UCSD-AML1 (cell line): ENCODE measurements at regions not wholly inside any gene's neighbourhood (a gene's known extent, or its start where the extent isn't known, plus 50 kb on each side); places are given as distances from the start of the nearest gene placed in this dataset.

Experiments
- DNase-seq: peaks from one replicate; lab custom pipeline; 2025; ENCODE audit not compliant: unreplicated experiment; lab: John Stamatoyannopoulos, UW

- peak; percentile 73 for DNase-seq
These were observed 325.8 kb upstream of the ZMIZ1 start for GRCh38 chr10:78742730-78743615.

DNA sequence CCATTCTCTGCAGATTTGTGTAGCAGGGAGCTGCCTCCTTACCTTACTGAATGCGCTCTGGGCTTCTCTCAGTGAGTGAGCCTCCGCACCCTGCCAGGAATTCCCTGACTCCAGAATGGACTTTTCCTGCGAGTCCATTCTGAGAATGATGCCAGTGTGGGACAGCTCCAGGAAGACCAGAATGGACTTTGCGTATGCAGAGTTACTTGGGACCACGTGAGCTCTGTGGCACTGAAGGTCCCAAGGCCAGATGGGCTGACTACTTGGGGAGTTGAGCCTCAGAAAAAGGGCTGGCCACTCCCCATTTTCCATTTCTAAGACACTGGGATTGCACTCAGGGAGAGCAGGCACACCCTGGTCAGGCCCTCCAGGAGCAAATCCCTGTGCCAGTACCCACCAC, 324.7 kb upstream of the ZMIZ1 start:
- no peak for DNase-seq

- no peak for DNase-seq
These were observed 324.2 kb upstream of the ZMIZ1 start for GRCh38 chr10:78744491-78745090.

DNA sequence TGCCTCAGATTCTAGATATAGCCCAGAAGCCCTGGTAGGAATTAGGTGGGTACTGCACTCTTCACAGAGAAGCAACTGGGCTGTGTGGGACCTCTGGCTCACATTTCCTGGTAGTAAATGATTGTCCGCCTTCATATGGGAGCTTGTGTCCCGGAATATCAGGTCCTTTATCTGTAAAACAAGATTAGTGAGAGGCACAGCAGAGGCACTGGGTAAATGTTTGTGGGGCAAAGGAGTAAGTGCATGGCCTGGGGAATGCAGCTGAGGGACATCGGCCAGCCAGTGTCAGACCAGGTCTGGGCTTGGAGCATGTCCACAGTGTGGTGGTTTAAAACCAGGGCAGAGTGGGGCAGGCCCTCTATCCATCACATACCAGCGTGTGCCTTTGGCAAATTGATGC, 323.3 kb upstream of the ZMIZ1 start:
- DNase-seq = no peak

GRCh38 chr10:78746155-78746763, 322.5 kb upstream of the ZMIZ1 start:
- no peak for DNase-seq

DNA sequence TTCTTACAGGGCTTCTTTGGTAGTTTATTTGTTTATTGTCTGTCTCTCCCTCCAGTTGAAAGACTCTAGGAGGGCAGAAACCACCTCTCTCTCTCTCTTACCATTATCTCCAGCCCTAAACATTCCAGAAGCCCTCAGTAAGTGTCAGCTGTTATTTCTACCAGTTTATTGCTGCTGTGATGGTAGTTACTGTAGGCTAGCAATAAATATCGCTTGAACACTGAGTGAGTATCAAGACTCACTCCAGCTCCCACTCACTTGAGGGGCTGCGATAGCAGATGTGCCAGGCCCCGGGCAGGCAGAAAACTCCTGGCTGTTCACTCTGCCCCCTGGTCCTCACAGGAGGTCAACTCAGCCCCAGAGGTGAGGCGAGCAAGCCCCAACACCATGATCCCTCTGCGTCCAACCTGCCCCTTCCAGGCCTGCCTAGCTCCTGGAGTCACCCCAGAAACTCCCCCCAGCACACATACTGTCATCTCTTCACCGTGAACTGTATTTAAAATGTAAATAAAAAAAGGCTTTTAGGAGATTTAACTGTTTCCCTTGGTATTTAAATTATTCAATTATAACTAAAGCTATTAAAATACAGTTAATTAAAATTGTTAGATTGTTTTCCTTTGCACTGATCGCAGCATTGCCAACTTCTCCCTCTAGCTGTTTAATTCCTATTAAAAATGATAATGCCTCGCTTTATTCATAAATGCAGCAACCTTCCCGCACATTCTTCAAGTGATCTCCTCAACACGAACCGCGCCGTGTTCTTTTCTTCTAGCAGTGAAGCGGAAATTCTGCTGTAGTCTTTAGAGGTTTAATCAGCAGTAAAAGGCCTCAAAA, 321.1 kb upstream of the ZMIZ1 start:
- DNase-seq = no peak

GRCh38 chr10:78748235-78748533, 320.6 kb upstream of the ZMIZ1 start:
- no peak for DNase-seq

DNA sequence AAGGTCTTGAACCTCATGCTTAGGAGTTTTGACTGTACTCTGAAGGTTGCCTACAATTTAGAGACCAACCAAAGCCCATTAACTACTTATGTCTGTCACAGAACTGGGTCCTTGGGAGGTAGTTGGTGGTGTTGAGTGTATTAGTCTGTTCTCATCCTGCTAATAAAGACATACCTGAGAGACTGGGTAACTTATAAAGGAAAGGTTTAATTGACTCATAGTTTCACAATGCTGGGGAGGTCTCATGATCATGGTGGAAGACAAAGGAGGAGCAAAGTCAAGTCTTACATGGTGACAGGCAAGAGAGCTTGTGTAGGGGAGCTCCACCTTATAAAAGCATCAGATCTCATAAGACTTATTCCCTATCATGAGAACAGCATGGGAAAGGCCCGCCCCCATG, 319.6 kb upstream of the ZMIZ1 start:
- no peak for DNase-seq

DNA sequence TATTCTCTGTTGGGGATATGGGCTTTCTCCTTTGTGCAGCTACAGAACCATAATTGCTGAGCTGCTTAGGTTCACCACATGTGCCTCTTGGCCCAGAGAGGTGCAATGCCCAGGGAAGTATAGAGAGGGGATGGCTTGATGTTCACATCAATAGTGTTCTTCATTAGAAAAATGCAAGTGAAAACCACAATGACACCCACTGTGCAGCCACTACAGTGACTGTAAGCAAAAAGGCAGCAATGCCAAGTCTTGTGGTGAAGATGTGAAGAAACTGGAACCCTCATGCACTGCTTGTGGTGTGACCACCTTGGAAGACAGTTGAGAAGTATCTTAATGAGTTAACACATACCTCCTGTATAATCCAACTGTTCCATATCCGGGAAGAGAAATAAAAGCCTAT, 318.9 kb upstream of the ZMIZ1 start:
- no peak for DNase-seq

GRCh38 chr10:78750418-78750817, 318.3 kb upstream of the ZMIZ1 start:
- DNase-seq = no peak

GRCh38 chr10:78751716-78752115, 317.1 kb upstream of the ZMIZ1 start:
- DNase-seq = no peak

DNA sequence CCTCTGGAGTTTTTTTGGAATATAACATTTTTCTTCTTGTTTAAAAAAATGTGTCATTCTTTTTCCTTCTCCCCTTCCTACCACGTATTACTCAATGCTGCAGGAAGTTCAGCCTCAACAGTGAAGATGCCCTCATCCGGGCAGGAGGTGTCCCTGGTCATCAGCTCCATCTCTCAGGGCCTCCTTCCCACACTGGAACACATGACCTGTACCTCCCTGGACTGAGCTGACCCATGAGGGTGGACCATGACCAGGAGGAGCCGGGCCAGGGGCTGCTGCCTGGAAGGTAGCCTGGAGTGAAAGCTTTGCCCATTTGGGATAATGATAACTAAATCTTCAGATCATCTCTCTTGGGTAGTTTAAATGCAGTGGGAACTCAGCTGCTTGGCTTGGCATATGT, 316.5 kb upstream of the ZMIZ1 start:
- no peak for DNase-seq

DNA sequence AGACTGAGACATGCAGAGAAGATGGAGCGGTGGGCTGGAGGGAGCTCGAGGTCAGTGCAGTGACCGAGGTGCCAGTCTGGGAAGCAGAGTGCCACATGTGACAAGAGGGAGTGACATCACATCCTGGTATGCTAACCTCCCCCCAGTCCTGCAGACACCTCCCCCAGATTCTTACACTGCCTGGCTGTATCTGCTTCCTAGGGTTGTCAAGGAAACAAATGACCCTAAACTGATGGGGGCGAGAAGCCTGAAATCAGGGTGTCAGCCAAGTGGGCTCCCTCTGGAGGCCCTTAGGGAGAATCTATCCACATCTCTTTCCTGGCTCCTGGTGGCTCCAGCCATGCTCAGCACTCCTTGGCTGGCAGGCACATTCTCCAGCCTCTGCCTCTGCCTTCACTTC, 316.1 kb upstream of the ZMIZ1 start:
- DNase-seq = no peak

DNA sequence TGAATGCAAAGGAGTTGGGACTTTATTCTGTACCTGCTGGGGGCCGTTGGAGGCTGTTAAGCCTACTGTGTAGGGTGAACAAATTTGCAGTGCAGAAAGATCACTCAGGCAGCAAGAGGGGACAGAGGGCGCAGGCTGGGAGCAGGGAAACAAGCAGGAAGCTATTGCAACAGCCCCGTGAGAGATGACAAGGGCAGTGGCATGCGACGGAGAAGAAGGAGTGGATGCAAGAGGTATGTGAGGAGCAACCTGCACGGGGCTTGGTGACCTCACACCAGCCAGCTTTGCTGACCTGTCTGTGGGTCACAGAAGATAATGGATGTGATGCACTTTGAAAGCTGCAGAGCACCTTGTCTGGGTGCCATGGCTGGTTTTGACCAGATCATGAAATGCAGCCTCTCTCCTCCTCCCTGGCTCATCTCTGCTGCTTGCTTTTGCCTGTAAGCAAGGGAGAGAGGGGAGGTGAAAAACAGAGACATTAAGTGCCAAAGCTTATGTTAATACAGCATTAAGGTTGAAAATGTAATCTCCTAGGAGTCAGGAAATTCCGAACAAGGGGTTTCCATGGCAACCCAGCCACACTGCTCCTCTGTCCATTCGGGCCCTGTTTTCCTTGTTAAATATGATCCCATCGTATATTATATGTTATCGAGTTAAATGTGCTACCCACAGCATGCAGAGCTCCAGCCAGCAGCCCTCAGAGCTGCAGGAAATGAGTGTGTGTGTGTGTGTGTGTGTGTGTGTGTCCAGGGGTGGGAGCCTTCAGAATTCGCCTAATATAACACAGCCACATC, 314.3 kb upstream of the ZMIZ1 start:
- peak; percentile 38 for DNase-seq

GRCh38 chr10:78755063-78755701, 313.6 kb upstream of the ZMIZ1 start:
- no peak for DNase-seq

- no peak for DNase-seq
These were observed 312.8 kb upstream of the ZMIZ1 start for GRCh38 chr10:78755877-78756455.

GRCh38 chr10:78756604-78757343, 312.0 kb upstream of the ZMIZ1 start:
- peak; percentile 80 for DNase-seq

- no peak for DNase-seq
These were observed 311.3 kb upstream of the ZMIZ1 start for GRCh38 chr10:78757344-78757925.

DNA sequence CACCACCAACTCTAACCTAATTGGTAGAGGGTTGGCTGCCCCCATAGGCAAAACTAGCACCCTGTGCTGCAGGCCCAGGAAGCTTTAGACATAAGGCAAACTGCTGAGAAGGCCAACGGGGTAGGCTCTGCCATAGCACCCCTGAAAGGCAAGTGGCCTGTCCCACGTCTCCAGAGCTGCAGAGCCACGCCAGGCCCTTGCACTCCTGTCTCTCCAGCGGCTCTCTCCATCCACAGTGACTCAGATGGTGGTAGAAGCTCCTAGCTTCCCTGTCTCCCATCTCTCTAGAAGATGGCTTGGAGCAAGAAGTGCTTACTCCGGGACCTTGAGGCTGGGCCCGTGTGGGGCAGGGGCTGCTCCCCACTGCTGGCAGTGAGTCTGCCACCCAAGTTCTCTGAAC, 310.6 kb upstream of the ZMIZ1 start:
- DNase-seq = no peak
